ENCODE measurements at regions not wholly inside any gene's neighbourhood (a gene's known extent, or its start where the extent isn't known, plus 50 kb on each side); places are given as distances from the start of the nearest gene placed in this dataset.

DNA sequence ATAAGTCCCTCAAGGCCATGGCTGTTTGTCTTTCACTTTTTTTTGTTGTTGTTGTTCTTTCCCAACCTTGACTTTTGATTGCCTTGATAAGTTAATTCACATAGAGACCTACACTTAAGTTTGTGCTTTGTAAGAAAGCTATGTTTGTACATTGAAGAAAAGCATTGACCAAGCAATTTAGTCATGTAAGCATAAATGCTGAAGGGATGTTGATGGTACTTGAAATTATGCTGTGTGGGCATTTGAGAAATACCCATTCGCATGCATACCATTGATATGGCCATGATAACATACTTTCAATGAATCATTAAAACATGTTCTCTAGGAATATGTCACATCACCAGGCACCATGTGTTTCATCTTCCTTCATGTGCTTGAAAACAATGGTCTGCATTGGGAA lies 803.7 kb upstream of the TMEM132C start:
- no peak for DNase-seq
- Histone ChIP-seq H3F3A (ENCODE audit: insufficient read depth, low read depth) (no peaks in the 10 kb centered on the region), H3K27me3 (ENCODE audit: insufficient read depth, low read depth) (peaks cover 9% of the 10 kb centered on the region; the same call in 1 of the 2 replicates), H3K27ac (no peak overlapping the region), H3K9me2 (ENCODE audit: insufficient read depth) (no peaks in the 10 kb centered on the region), H2AFZ (no peak overlapping the region), H4K20me1 (ENCODE audit: insufficient read depth) (no peaks in the 10 kb centered on the region), H3K9me3 (ENCODE audit: insufficient read depth, low read depth) (no peaks in the 10 kb centered on the region), H3K4me1 (replicated peaks; ENCODE audit: insufficient read depth) (no peaks in the 10 kb centered on the region), H3K79me2 (ENCODE audit: low read depth) (no peaks in the 10 kb centered on the region), H3K4me2 (no peak overlapping the region), H3K4me3 (no peak overlapping the region), H3K36me3 (ENCODE audit: low read depth) (no peaks in the 10 kb centered on the region)
- intact Hi-C loops (cut with micrococcal nuclease; ENCODE audit: unreplicated experiment), result no loop called here
- POLR2A ChIA-PET (ENCODE audit: unreplicated experiment), result no interaction called here
- BruUV-seq (replicated peaks), result no TSS peak
- CTCF ChIA-PET, result no interaction called here
- TF ChIP-seq EZH2 (IDR thresholded peaks at IDR 0.05; ENCODE audit: low read depth), result no peak
- TF ChIP-seq, protein P1, sequence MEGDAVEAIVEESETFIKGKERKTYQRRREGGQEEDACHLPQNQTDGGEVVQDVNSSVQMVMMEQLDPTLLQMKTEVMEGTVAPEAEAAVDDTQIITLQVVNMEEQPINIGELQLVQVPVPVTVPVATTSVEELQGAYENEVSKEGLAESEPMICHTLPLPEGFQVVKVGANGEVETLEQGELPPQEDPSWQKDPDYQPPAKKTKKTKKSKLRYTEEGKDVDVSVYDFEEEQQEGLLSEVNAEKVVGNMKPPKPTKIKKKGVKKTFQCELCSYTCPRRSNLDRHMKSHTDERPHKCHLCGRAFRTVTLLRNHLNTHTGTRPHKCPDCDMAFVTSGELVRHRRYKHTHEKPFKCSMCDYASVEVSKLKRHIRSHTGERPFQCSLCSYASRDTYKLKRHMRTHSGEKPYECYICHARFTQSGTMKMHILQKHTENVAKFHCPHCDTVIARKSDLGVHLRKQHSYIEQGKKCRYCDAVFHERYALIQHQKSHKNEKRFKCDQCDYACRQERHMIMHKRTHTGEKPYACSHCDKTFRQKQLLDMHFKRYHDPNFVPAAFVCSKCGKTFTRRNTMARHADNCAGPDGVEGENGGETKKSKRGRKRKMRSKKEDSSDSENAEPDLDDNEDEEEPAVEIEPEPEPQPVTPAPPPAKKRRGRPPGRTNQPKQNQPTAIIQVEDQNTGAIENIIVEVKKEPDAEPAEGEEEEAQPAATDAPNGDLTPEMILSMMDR (conservative IDR thresholded peaks at IDR 0.05), result no peak

DNA sequence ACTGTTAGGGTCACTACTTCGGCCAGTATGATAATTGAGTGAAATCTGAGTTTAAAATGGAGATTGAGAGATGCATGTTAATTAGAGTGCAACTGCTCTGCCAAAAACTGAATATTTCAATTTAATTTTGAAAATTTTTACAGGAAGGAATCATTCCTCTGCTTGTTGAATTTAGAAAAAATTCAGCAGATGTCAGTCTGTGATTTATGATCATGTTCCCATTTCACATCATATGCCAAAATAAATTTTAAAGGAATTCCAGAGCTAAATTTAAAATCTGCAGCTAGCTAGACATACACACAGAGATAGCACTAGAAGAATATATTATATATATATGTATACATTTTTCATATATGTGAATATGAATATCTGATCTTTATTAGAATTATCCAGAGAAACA lies 797.6 kb upstream of the TMEM132C start:
- no TSS peak for BruUV-seq (replicated peaks)
- no peak overlapping the region for H3K4me2 ChIP-seq
- TF ChIP-seq, protein P1 (conservative IDR thresholded peaks at IDR 0.05), result no peak
- TF ChIP-seq EZH2 (IDR thresholded peaks at IDR 0.05; ENCODE audit: low read depth), result no peak
- H3K9me2 ChIP-seq (ENCODE audit: insufficient read depth), result no peaks in the 10 kb centered on the region
- ChIA-PET CTCF (no interaction called here), POLR2A (ENCODE audit: unreplicated experiment) (no interaction called here)
- no peak overlapping the region for H3K27ac ChIP-seq
- H3K9me3 ChIP-seq (ENCODE audit: insufficient read depth, low read depth), result no peaks in the 10 kb centered on the region
- intact Hi-C loops (cut with micrococcal nuclease; ENCODE audit: unreplicated experiment), result no loop called here
- no peak overlapping the region for H3K4me3 ChIP-seq
- H3F3A ChIP-seq (ENCODE audit: insufficient read depth, low read depth), result no peaks in the 10 kb centered on the region
- no peaks in the 10 kb centered on the region for H3K4me1 ChIP-seq (replicated peaks; ENCODE audit: insufficient read depth)
- no peaks in the 10 kb centered on the region for H3K79me2 ChIP-seq (ENCODE audit: low read depth)
- no peaks in the 10 kb centered on the region for H4K20me1 ChIP-seq (ENCODE audit: insufficient read depth)
- no peaks in the 10 kb centered on the region for H3K36me3 ChIP-seq (ENCODE audit: low read depth)
- H2AFZ ChIP-seq, result no peak overlapping the region
- DNase-seq, result no peak
- peaks cover 9% of the 10 kb centered on the region; the same call in 1 of the 2 replicates for H3K27me3 ChIP-seq (ENCODE audit: insufficient read depth, low read depth)

GRCh38 chr12:127473766-127474165 lies 793.2 kb upstream of the TMEM132C start:
- intact Hi-C loops (cut with micrococcal nuclease; ENCODE audit: unreplicated experiment), result no loop called here
- ChIA-PET POLR2A (ENCODE audit: unreplicated experiment) (no interaction called here), CTCF (no interaction called here)
- Histone ChIP-seq H3K4me3 (no peak overlapping the region), H3K9me2 (ENCODE audit: insufficient read depth) (no peaks in the 10 kb centered on the region), H3K4me2 (no peak overlapping the region), H3K79me2 (ENCODE audit: low read depth) (no peaks in the 10 kb centered on the region), H3K9me3 (ENCODE audit: insufficient read depth, low read depth) (no peaks in the 10 kb centered on the region), H3F3A (ENCODE audit: insufficient read depth, low read depth) (no peaks in the 10 kb centered on the region), H3K27ac (no peak overlapping the region), H4K20me1 (ENCODE audit: insufficient read depth) (no peaks in the 10 kb centered on the region), H3K4me1 (replicated peaks; ENCODE audit: insufficient read depth) (no peaks in the 10 kb centered on the region), H3K36me3 (ENCODE audit: low read depth) (no peaks in the 10 kb centered on the region), H2AFZ (no peak overlapping the region), H3K27me3 (ENCODE audit: insufficient read depth, low read depth) (no peaks in the 10 kb centered on the region)
- BruUV-seq (replicated peaks), result no TSS peak
- TF ChIP-seq, protein P1 (conservative IDR thresholded peaks at IDR 0.05), result no peak
- no peak for TF ChIP-seq EZH2 (IDR thresholded peaks at IDR 0.05; ENCODE audit: low read depth)
- DNase-seq, result no peak
